HL-60 (cell line): ENCODE measurements at regions not wholly inside any gene's neighbourhood (a gene's known extent, or its start where the extent isn't known, plus 50 kb on each side); places are given as distances from the start of the nearest gene placed in this dataset.

Experiments
- GABPA ChIP-seq: IDR thresholded peaks from 2 replicates; pipeline ENCODE4 v1.6.1; 2012; ENCODE audit warnings: low read depth
- TF ChIP-seq, protein P1 (sequence below): IDR thresholded peaks from one replicate; pipeline ENCODE4 v1.5.1; 2011; ENCODE audit warnings: low read length, control low read depth, inconsistent platforms; ENCODE audit not compliant: insufficient read depth
- TF ChIP-seq, protein P2 (sequence below): IDR thresholded peaks from 2 replicates; pipeline ENCODE4 v1.6.1; 2012; ENCODE audit warnings: low read depth; ENCODE audit not compliant: insufficient replicate concordance

GRCh38 chr12:19689226-19689625 is 249.9 kb downstream of the AEBP2 start:
- TF ChIP-seq, protein P1, sequence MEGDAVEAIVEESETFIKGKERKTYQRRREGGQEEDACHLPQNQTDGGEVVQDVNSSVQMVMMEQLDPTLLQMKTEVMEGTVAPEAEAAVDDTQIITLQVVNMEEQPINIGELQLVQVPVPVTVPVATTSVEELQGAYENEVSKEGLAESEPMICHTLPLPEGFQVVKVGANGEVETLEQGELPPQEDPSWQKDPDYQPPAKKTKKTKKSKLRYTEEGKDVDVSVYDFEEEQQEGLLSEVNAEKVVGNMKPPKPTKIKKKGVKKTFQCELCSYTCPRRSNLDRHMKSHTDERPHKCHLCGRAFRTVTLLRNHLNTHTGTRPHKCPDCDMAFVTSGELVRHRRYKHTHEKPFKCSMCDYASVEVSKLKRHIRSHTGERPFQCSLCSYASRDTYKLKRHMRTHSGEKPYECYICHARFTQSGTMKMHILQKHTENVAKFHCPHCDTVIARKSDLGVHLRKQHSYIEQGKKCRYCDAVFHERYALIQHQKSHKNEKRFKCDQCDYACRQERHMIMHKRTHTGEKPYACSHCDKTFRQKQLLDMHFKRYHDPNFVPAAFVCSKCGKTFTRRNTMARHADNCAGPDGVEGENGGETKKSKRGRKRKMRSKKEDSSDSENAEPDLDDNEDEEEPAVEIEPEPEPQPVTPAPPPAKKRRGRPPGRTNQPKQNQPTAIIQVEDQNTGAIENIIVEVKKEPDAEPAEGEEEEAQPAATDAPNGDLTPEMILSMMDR, result no peak
- TF ChIP-seq, protein P2, sequence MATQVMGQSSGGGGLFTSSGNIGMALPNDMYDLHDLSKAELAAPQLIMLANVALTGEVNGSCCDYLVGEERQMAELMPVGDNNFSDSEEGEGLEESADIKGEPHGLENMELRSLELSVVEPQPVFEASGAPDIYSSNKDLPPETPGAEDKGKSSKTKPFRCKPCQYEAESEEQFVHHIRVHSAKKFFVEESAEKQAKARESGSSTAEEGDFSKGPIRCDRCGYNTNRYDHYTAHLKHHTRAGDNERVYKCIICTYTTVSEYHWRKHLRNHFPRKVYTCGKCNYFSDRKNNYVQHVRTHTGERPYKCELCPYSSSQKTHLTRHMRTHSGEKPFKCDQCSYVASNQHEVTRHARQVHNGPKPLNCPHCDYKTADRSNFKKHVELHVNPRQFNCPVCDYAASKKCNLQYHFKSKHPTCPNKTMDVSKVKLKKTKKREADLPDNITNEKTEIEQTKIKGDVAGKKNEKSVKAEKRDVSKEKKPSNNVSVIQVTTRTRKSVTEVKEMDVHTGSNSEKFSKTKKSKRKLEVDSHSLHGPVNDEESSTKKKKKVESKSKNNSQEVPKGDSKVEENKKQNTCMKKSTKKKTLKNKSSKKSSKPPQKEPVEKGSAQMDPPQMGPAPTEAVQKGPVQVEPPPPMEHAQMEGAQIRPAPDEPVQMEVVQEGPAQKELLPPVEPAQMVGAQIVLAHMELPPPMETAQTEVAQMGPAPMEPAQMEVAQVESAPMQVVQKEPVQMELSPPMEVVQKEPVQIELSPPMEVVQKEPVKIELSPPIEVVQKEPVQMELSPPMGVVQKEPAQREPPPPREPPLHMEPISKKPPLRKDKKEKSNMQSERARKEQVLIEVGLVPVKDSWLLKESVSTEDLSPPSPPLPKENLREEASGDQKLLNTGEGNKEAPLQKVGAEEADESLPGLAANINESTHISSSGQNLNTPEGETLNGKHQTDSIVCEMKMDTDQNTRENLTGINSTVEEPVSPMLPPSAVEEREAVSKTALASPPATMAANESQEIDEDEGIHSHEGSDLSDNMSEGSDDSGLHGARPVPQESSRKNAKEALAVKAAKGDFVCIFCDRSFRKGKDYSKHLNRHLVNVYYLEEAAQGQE, result no peak
- no peak for TF ChIP-seq GABPA
